Tibial artery (tissue), 4 donors: ENCODE measurements at regions not wholly inside any gene's neighbourhood (a gene's known extent, or its start where the extent isn't known, plus 50 kb on each side); places are given as distances from the start of the nearest gene placed in this dataset.
A peak's percentile ranks its signal among the peaks of the same experiment; 100 is the strongest.

Experiments
- DNase-seq, 2 donors: peaks; one replicate each; pipeline ENCODE4 v3.0.0-alpha.2; 2019
- H3K27ac ChIP-seq, 2 donors: fragments of 200-600 bp; sonication (generic) in 1 of 2; 1 replicate in 1 of 2; 2 replicates in 1 of 2; pipeline ENCODE4 v1.5.1; 2018 to 2019; ENCODE audit warnings: mild to moderate bottlenecking in 1 of 2
- H3K27me3 ChIP-seq, 2 donors: fragments of 200-600 bp; sonication (generic) in 1 of 2; one replicate each; pipeline versions ENCODE4 v1.5.1 to v1.6.0; 2016 to 2019
- H3K36me3 ChIP-seq, 3 donors: fragments of 200-600 bp; sonication (generic) in 2 of 3; one replicate each; pipeline ENCODE4 v1.5.1; 2016 to 2019; ENCODE audit warnings: mild to moderate bottlenecking in 2 of 3
- H3K4me1 ChIP-seq, 4 donors: fragments of 200-600 bp; sonication (generic) in 2 of 4; 1 replicate in 3 of 4; 2 replicates in 1 of 4; pipeline ENCODE4 v1.5.1; 2016 to 2019
- H3K4me3 ChIP-seq, 2 donors: fragments of 200-600 bp; sonication (generic) in 1 of 2; 1 replicate in 1 of 2; 2 replicates in 1 of 2; pipeline ENCODE4 v1.5.1; 2018 to 2019; ENCODE audit warnings: mild to moderate bottlenecking in 2 of 2
- H3K9me3 ChIP-seq, 3 donors: fragments of 200-600 bp; sonication (generic) in 1 of 3; one replicate each; pipeline ENCODE4 v1.5.1; 2016 to 2019
- CTCF ChIP-seq, 2 experiments: fragments of 200-600 bp in 1 of 2; fragments of 450-650 bp in 1 of 2; IDR thresholded peaks; one replicate each; pipeline ENCODE4 v1.5.1; 2017 to 2019; ENCODE audit warnings: antibody characterized with exemption in 2 of 2, mild to moderate bottlenecking in 1 of 2, moderate library complexity in 1 of 2
- intact Hi-C: fragments of 100-400 bp; cut with DNase I; formaldehyde crosslinking; loops from one replicate; pipeline ENCODE4 v1.15.0; 2023; ENCODE audit warnings: low total_unique reads

DNA sequence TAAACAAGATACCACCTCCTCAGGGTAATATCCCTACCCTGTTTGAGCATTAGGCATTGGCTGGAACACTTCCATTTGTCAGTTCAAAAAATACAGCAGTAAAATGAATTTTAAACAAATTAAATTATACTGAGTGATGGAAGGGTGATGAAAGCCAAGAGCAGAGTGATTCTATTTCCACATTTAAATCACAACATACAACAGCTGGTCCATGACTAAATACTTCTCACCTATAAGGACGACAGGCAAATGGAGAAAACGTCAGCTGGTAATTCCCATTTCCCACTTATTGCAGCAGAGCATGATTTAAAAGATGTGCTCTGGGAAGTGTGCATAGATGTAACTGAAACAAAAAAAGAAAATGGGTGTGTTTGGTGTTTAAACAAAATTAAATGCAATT lies 543.6 kb upstream of the DAB2 start:
- Histone ChIP-seq H3K36me3 (no peaks in the 10 kb centered on the region), H3K4me1 (no peaks in the 10 kb centered on the region), H3K27me3 (no peaks in the 10 kb centered on the region), H3K4me3 (no peak overlapping the region), H3K9me3 (no peaks in the 10 kb centered on the region), H3K27ac (no peak overlapping the region)
- DNase-seq = no peak
- no peak for TF ChIP-seq CTCF (IDR thresholded peaks at IDR 0.05)
- intact Hi-C loops = no loop called here

GRCh38 chr5:39955156-39955555 lies 530.4 kb upstream of the DAB2 start:
- intact Hi-C loops = no loop called here
- no peaks in the 10 kb centered on the region for H3K36me3 ChIP-seq
- H3K4me3 ChIP-seq = no peak overlapping the region
- H3K27ac ChIP-seq = no peak overlapping the region
- DNase-seq = no peak
- TF ChIP-seq CTCF (IDR thresholded peaks at IDR 0.05) = no peak
- no peaks in the 10 kb centered on the region for H3K4me1 ChIP-seq
- H3K27me3 ChIP-seq = no peaks in the 10 kb centered on the region
- H3K9me3 ChIP-seq = no peaks in the 10 kb centered on the region

- no peaks in the 10 kb centered on the region for H3K4me1 ChIP-seq
- H3K4me3 ChIP-seq = no peak overlapping the region
- no peak overlapping the region for H3K27ac ChIP-seq
- DNase-seq = no peak
- no peaks in the 10 kb centered on the region for H3K27me3 ChIP-seq
- intact Hi-C loops = loop anchor here (2.0 kb wide), 1 partner anchor 738 kb away; no protein-coding TSS in a partner anchor
- H3K36me3 ChIP-seq = no peaks in the 10 kb centered on the region
- TF ChIP-seq CTCF (IDR thresholded peaks at IDR 0.05) = no peak
- H3K9me3 ChIP-seq = no peaks in the 10 kb centered on the region
Measured at GRCh38 chr5:39951070-39951469, 526.3 kb upstream of the DAB2 start.

DNA sequence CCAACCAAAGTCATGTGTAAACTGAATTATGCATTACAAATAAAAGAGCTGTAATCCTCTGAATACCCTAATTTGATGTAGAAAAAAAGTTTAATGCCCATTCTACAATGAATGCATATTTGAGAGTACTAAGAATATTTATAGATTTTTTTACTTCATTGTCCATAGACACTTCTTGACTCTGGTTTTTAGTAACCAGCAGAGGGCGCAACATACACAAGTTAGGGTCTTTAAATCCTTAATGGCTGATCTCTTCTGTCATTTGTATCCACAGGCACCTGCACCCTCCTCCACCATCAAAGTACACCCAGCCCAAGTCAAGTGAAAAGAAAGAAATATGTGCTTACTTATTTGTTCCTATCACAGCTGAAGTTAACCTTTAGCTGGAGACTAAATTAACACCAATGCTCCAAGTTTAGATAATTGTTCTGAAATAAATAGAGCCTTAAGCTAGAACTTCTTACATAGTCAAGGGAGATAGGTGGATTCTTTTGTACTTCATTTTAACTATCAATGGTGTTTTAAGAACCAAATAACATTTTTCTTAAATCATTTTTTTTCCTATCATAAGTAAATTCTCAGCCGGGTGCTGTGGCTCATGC lies 524.2 kb upstream of the DAB2 start:
- H3K4me3 ChIP-seq = no peak overlapping the region
- intact Hi-C loops = no loop called here
- DNase-seq = peak in 1 of 2 donors; percentile 52
- no peaks in the 10 kb centered on the region for H3K36me3 ChIP-seq
- no peaks in the 10 kb centered on the region for H3K27me3 ChIP-seq
- H3K9me3 ChIP-seq = no peaks in the 10 kb centered on the region
- H3K27ac ChIP-seq = no peak overlapping the region
- H3K4me1 ChIP-seq = no peaks in the 10 kb centered on the region
- TF ChIP-seq CTCF (IDR thresholded peaks at IDR 0.05) = peak; percentile 53 to 56

- Histone ChIP-seq H3K9me3 (no peaks in the 10 kb centered on the region), H3K27me3 (no peaks in the 10 kb centered on the region), H3K4me3 (no peak overlapping the region), H3K36me3 (no peaks in the 10 kb centered on the region), H3K27ac (no peak overlapping the region), H3K4me1 (no peaks in the 10 kb centered on the region)
- intact Hi-C loops = no loop called here
- TF ChIP-seq CTCF (IDR thresholded peaks at IDR 0.05) = no peak
- DNase-seq = no peak
Measured at GRCh38 chr5:39948341-39948740, 523.6 kb upstream of the DAB2 start.

DNA sequence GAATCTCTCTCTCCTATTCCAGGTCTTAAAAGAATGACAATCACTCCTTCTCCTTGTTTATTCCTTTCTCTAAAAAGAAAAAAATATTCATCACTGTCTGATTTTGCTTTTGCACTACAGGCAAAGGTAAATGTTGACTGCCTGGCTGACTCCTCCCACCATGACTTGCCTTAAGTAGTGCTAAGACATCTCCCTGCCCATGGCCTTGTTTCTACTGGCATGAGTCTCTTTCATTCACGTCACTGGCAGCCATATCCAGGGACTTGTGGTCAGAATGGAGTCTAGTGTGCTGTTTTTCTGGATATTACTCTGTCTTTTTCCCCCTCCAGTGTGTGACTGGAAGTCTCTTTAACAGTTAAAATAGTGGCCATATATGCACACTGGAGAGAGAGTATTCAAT lies 522.9 kb upstream of the DAB2 start:
- intact Hi-C loops = no loop called here
- no peaks in the 10 kb centered on the region for H3K27me3 ChIP-seq
- no peaks in the 10 kb centered on the region for H3K9me3 ChIP-seq
- no peaks in the 10 kb centered on the region for H3K36me3 ChIP-seq
- H3K4me1 ChIP-seq = no peaks in the 10 kb centered on the region
- TF ChIP-seq CTCF (IDR thresholded peaks at IDR 0.05) = no peak
- DNase-seq = peak in 1 of 2 donors; percentile 62
- no peak overlapping the region for H3K27ac ChIP-seq
- H3K4me3 ChIP-seq = no peak overlapping the region
